OCI-LY7 (cell line): ENCODE measurements at regions not wholly inside any gene's neighbourhood (a gene's known extent, or its start where the extent isn't known, plus 50 kb on each side); places are given as distances from the start of the nearest gene placed in this dataset.

ENCODE experiments used
- EZH2phosphoT487 ChIP-seq: fragments of 200-600 bp; sonication (generic); IDR thresholded peaks from 2 replicates; pipeline ENCODE4 v1.6.1; 2018; ENCODE audit warnings: low read depth, borderline replicate concordance, mild to moderate bottlenecking, mixed run types, antibody characterized with exemption, low read length, moderate library complexity, mixed read lengths
- TF ChIP-seq, protein P1 (sequence below): fragments of 200-600 bp; sonication (generic); conservative IDR thresholded peaks from 2 replicates; pipeline ENCODE4 v1.5.1; 2014; ENCODE audit warnings: mild to moderate bottlenecking, antibody characterized with exemption, low read length, moderate library complexity, mixed read lengths

DNA sequence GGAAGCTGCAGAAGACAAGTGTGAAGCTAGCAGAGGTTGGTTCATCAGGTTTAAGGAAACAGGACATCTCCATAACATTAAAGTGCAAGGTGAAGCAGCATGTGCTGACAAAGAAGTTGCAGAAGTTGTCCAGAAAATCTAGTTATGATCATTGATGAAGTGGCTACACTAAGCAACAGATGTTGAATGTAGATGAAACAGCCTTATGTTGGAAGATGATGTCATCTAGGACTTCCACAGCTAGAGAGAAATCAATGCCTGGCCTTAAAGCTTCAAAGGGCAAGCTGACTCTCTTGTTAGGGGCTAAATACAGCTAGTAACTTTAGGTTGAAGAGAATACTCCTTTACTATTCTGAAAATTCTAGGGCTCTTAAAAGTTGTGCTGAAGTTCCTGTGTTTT lies 340.2 kb upstream of the SOX9 start:
- TF ChIP-seq, protein P1, sequence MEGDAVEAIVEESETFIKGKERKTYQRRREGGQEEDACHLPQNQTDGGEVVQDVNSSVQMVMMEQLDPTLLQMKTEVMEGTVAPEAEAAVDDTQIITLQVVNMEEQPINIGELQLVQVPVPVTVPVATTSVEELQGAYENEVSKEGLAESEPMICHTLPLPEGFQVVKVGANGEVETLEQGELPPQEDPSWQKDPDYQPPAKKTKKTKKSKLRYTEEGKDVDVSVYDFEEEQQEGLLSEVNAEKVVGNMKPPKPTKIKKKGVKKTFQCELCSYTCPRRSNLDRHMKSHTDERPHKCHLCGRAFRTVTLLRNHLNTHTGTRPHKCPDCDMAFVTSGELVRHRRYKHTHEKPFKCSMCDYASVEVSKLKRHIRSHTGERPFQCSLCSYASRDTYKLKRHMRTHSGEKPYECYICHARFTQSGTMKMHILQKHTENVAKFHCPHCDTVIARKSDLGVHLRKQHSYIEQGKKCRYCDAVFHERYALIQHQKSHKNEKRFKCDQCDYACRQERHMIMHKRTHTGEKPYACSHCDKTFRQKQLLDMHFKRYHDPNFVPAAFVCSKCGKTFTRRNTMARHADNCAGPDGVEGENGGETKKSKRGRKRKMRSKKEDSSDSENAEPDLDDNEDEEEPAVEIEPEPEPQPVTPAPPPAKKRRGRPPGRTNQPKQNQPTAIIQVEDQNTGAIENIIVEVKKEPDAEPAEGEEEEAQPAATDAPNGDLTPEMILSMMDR = no peak
- no peak for TF ChIP-seq EZH2phosphoT487
